Neutrophil (primary cell): ENCODE measurements at regions not wholly inside any gene's neighbourhood (a gene's known extent, or its start where the extent isn't known, plus 50 kb on each side); places are given as distances from the start of the nearest gene placed in this dataset.

ENCODE experiments used
- H3K27ac ChIP-seq: fragments of 200-600 bp; sonication (generic); 2 replicates; pipeline ENCODE4 v1.5.1; 2016; ENCODE audit warnings: mild to moderate bottlenecking, moderate library complexity
- H3K27me3 ChIP-seq: fragments of 200-600 bp; sonication (generic); 2 replicates; pipeline ENCODE4 v1.6.0; 2016; ENCODE audit warnings: mild to moderate bottlenecking
- H3K36me3 ChIP-seq: fragments of 200-600 bp; sonication (generic); 2 replicates; pipeline ENCODE4 v1.5.1; 2017
- H3K4me1 ChIP-seq, 2 experiments: fragments of 200-600 bp in 1 of 2; sonication (generic) in 1 of 2; 1 replicate in 1 of 2; 2 replicates in 1 of 2; pipeline versions ENCODE4 v1.5.1 to v1.6.1; 2013 to 2016; ENCODE audit warnings: low read depth in 1 of 2, low read length in 1 of 2, mild to moderate bottlenecking in 1 of 2, moderate library complexity in 1 of 2; ENCODE audit not compliant: control insufficient read depth in 1 of 2, insufficient read depth in 1 of 2
- H3K4me3 ChIP-seq, 2 experiments: fragments of 200-600 bp in 1 of 2; sonication (generic) in 1 of 2; 1 replicate in 1 of 2; 2 replicates in 1 of 2; pipeline ENCODE4 v1.5.1; 2013 to 2016; ENCODE audit warnings: low read depth in 1 of 2, low read length in 1 of 2, mild to moderate bottlenecking in 1 of 2, moderate library complexity in 1 of 2
- H3K9me3 ChIP-seq: fragments of 200-600 bp; sonication (generic); 2 replicates; pipeline ENCODE4 v1.5.1; 2016
- TF ChIP-seq, protein P1 (sequence below): fragments of 200-600 bp; sonication (generic); IDR thresholded peaks from 2 replicates; pipeline ENCODE4 v1.5.1; 2016; ENCODE audit warnings: antibody characterized with exemption

- Histone ChIP-seq H3K4me3 (no peak overlapping the region), H3K27me3 (peaks cover 20% of the 10 kb centered on the region), H3K27ac (no peak overlapping the region), H3K36me3 (no peaks in the 10 kb centered on the region), H3K9me3 (no peaks in the 10 kb centered on the region), H3K4me1 (peaks cover 0 to 3% of the 10 kb centered on the region in 2 experiments)
- TF ChIP-seq, protein P1, sequence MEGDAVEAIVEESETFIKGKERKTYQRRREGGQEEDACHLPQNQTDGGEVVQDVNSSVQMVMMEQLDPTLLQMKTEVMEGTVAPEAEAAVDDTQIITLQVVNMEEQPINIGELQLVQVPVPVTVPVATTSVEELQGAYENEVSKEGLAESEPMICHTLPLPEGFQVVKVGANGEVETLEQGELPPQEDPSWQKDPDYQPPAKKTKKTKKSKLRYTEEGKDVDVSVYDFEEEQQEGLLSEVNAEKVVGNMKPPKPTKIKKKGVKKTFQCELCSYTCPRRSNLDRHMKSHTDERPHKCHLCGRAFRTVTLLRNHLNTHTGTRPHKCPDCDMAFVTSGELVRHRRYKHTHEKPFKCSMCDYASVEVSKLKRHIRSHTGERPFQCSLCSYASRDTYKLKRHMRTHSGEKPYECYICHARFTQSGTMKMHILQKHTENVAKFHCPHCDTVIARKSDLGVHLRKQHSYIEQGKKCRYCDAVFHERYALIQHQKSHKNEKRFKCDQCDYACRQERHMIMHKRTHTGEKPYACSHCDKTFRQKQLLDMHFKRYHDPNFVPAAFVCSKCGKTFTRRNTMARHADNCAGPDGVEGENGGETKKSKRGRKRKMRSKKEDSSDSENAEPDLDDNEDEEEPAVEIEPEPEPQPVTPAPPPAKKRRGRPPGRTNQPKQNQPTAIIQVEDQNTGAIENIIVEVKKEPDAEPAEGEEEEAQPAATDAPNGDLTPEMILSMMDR, result no peak
Observed at GRCh38 chr11:15821451-15821850, 534.9 kb downstream of the SOX6 start.

DNA sequence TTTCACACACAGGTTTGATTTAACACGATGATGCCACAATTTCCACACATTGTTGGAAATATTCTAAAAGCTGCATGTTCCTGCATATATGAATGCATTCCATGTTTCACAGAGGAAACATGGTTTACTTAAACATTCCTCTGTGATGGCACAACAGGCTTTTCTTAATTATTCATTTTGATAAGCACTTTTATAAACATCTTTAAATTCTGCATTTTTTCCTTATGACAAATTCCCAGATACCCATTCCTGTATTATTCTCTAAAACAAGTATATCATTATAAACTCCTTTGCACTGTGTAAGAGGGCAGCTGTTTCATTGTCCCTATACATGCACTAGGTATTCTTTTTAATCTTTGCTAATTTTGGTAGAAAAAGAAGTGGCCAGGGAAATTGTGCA lies 532.3 kb downstream of the SOX6 start:
- H3K4me1 ChIP-seq, result peaks cover 0 to 3% of the 10 kb centered on the region in 2 experiments
- no peaks in the 10 kb centered on the region for H3K27me3 ChIP-seq
- no peak overlapping the region for H3K27ac ChIP-seq
- no peaks in the 10 kb centered on the region for H3K9me3 ChIP-seq
- H3K36me3 ChIP-seq, result no peaks in the 10 kb centered on the region
- TF ChIP-seq, protein P1, result no peak
- no peak overlapping the region for H3K4me3 ChIP-seq

GRCh38 chr11:15825976-15826650 lies 530.2 kb downstream of the SOX6 start:
- H3K36me3 ChIP-seq, result no peaks in the 10 kb centered on the region
- TF ChIP-seq, protein P1, result no peak
- H3K4me1 ChIP-seq, result no peaks in the 10 kb centered on the region
- H3K27ac ChIP-seq, result no peak overlapping the region
- no peaks in the 10 kb centered on the region for H3K27me3 ChIP-seq
- H3K9me3 ChIP-seq, result no peaks in the 10 kb centered on the region
- no peak overlapping the region for H3K4me3 ChIP-seq

- TF ChIP-seq, protein P1, result peak; percentile 30
- no peaks in the 10 kb centered on the region for H3K27me3 ChIP-seq
- H3K27ac ChIP-seq, result no peak overlapping the region
- H3K9me3 ChIP-seq, result no peaks in the 10 kb centered on the region
- no peak overlapping the region for H3K4me3 ChIP-seq
- H3K4me1 ChIP-seq, result no peaks in the 10 kb centered on the region
- no peaks in the 10 kb centered on the region for H3K36me3 ChIP-seq
Observed at GRCh38 chr11:15826826-15827225, 529.5 kb downstream of the SOX6 start.

GRCh38 chr11:15828215-15828853 lies 528.0 kb downstream of the SOX6 start:
- Histone ChIP-seq H3K9me3 (no peaks in the 10 kb centered on the region), H3K4me3 (no peak overlapping the region), H3K27me3 (no peaks in the 10 kb centered on the region), H3K4me1 (no peaks in the 10 kb centered on the region), H3K27ac (no peak overlapping the region), H3K36me3 (no peaks in the 10 kb centered on the region)
- TF ChIP-seq, protein P1, result no peak
